ENCODE measurements at regions not wholly inside any gene's neighbourhood (a gene's known extent, or its start where the extent isn't known, plus 50 kb on each side); places are given as distances from the start of the nearest gene placed in this dataset.

- no peaks in the 10 kb centered on the region for H4K20me1 ChIP-seq (ENCODE audit: control insufficient read depth, extremely low read depth, insufficient read depth, low read length)
- H3K9ac ChIP-seq (ENCODE audit: insufficient read depth, low read length) = no peak overlapping the region
- no peak overlapping the region for H3K4me3 ChIP-seq (replicated peaks in 1 of 4; ENCODE audit: control extremely low read depth in 1 of 4, insufficient read depth in 1 of 4, low read depth in 3 of 4, low read length in 4 of 4)
- no peaks in the 10 kb centered on the region for H3K27me3 ChIP-seq (ENCODE audit: control insufficient read depth, insufficient read depth, low read length)
- TF ChIP-seq CTCF (conservative IDR thresholded peaks at IDR 0.05 in 1 of 2, IDR thresholded peaks at IDR 0.05 in 1 of 2; ENCODE audit: low read depth in 1 of 2, low read length in 2 of 2) (no peak), EZH2 (IDR thresholded peaks at IDR 0.05; ENCODE audit: low read length, missing control alignments) (no peak)
- H2AFZ ChIP-seq (ENCODE audit: low read length) = no peak overlapping the region
- no peak for DNase-seq (ENCODE audit: low read depth in 2 of 2)
- H3K79me2 ChIP-seq (ENCODE audit: control insufficient read depth, insufficient read depth, low read length) = no peaks in the 10 kb centered on the region
- no peaks in the 10 kb centered on the region for H3K4me1 ChIP-seq (ENCODE audit: control insufficient read depth, extremely low read depth, insufficient read depth, low read length)
- H3K4me2 ChIP-seq (ENCODE audit: extremely low read depth, insufficient read depth, low read length) = no peak overlapping the region
- no peaks in the 10 kb centered on the region for H3K9me3 ChIP-seq (ENCODE audit: control insufficient read depth, insufficient read depth, low read depth, low read length)
- H3K36me3 ChIP-seq (ENCODE audit: control insufficient read depth, insufficient read depth, low read length) = no peaks in the 10 kb centered on the region
- H3K27ac ChIP-seq (ENCODE audit: insufficient read depth, low read length) = no peak overlapping the region
These were observed 483.8 kb upstream of the CDH10 start for GRCh38 chr5:25128606-25129005.

DNA sequence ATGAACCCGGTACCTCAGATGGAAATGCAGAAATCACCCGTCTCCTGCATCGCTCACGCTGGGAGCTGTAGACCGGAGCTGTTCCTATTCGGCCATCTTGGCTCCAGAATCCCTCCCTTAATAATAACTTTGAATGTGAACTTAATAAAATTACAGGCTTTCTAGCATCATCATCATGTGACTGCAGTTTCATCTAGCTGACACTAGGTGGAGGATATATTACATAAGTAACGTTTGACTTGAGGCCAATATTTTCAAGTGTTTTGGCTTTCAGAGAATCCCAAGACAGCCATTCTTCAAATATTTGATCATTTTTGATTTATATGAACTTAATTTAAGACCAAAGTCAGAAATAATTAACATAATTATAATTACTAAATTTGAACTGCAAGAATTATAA lies 474.9 kb upstream of the CDH10 start:
- no peak overlapping the region for H3K4me2 ChIP-seq (ENCODE audit: extremely low read depth, insufficient read depth, low read length)
- DNase-seq (ENCODE audit: low read depth in 2 of 2) = peak; percentile 5 to 29

DNA sequence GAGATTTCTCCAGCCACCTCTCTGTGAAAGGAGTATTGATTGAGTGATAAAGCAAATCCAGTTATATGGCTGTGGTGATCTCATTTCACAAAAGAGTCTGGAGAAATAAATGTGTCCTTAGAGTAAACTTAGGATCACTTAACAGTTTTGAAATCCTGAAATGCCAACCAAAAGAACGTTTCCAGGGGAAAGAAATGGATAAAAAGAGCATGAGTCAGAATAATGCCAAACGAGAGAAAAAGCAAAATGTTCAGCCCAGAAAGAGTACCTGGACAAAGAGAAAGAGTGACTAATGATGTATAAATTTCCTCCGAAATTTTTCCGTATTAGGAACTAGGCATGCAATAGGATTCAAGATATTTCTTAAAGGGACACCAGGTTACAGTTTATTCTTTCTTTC lies 463.1 kb upstream of the CDH10 start:
- Histone ChIP-seq H3K9ac (ENCODE audit: insufficient read depth, low read length) (no peak overlapping the region), H3K36me3 (ENCODE audit: control insufficient read depth, insufficient read depth, low read length) (no peaks in the 10 kb centered on the region), H3K4me1 (ENCODE audit: control insufficient read depth, extremely low read depth, insufficient read depth, low read length) (no peaks in the 10 kb centered on the region), H3K4me2 (ENCODE audit: extremely low read depth, insufficient read depth, low read length) (no peak overlapping the region), H3K79me2 (ENCODE audit: control insufficient read depth, insufficient read depth, low read length) (no peaks in the 10 kb centered on the region), H2AFZ (ENCODE audit: low read length) (no peak overlapping the region), H3K9me3 (ENCODE audit: control insufficient read depth, insufficient read depth, low read depth, low read length) (no peaks in the 10 kb centered on the region), H3K4me3 (replicated peaks in 1 of 4; ENCODE audit: control extremely low read depth in 1 of 4, insufficient read depth in 1 of 4, low read depth in 3 of 4, low read length in 4 of 4) (no peak overlapping the region), H4K20me1 (ENCODE audit: control insufficient read depth, extremely low read depth, insufficient read depth, low read length) (no peaks in the 10 kb centered on the region), H3K27me3 (ENCODE audit: control insufficient read depth, insufficient read depth, low read length) (no peaks in the 10 kb centered on the region), H3K27ac (ENCODE audit: insufficient read depth, low read length) (no peak overlapping the region)
- TF ChIP-seq CTCF (conservative IDR thresholded peaks at IDR 0.05 in 1 of 2, IDR thresholded peaks at IDR 0.05 in 1 of 2; ENCODE audit: low read depth in 1 of 2, low read length in 2 of 2) (no peak), EZH2 (IDR thresholded peaks at IDR 0.05; ENCODE audit: low read length, missing control alignments) (no peak)
- peak in 1 of 2 donors; percentile 46 for DNase-seq (ENCODE audit: low read depth in 2 of 2)

More for the DNA sequence above, 474.9 kb upstream of the CDH10 start:
- H3K27me3 ChIP-seq (ENCODE audit: control insufficient read depth, insufficient read depth, low read length) = no peaks in the 10 kb centered on the region
- no peaks in the 10 kb centered on the region for H3K79me2 ChIP-seq (ENCODE audit: control insufficient read depth, insufficient read depth, low read length)
- no peak overlapping the region for H2AFZ ChIP-seq (ENCODE audit: low read length)
- no peaks in the 10 kb centered on the region for H4K20me1 ChIP-seq (ENCODE audit: control insufficient read depth, extremely low read depth, insufficient read depth, low read length)
- no peaks in the 10 kb centered on the region for H3K36me3 ChIP-seq (ENCODE audit: control insufficient read depth, insufficient read depth, low read length)
- no peaks in the 10 kb centered on the region for H3K4me1 ChIP-seq (ENCODE audit: control insufficient read depth, extremely low read depth, insufficient read depth, low read length)
- H3K9me3 ChIP-seq (ENCODE audit: control insufficient read depth, insufficient read depth, low read depth, low read length) = no peaks in the 10 kb centered on the region
- H3K27ac ChIP-seq (ENCODE audit: insufficient read depth, low read length) = no peak overlapping the region
- no peak overlapping the region for H3K9ac ChIP-seq (ENCODE audit: insufficient read depth, low read length)
- TF ChIP-seq EZH2 (IDR thresholded peaks at IDR 0.05; ENCODE audit: low read length, missing control alignments) (no peak), CTCF (conservative IDR thresholded peaks at IDR 0.05 in 1 of 2, IDR thresholded peaks at IDR 0.05 in 1 of 2; ENCODE audit: low read depth in 1 of 2, low read length in 2 of 2) (peak; percentile 7 to 23)
- H3K4me3 ChIP-seq (replicated peaks in 1 of 4; ENCODE audit: control extremely low read depth in 1 of 4, insufficient read depth in 1 of 4, low read depth in 3 of 4, low read length in 4 of 4) = no peak overlapping the region

All from fibroblast of lung (primary cell).